ENCODE measurements at regions not wholly inside any gene's neighbourhood (a gene's known extent, or its start where the extent isn't known, plus 50 kb on each side); places are given as distances from the start of the nearest gene placed in this dataset.

- TF ChIP-seq CTCF (conservative IDR thresholded peaks at IDR 0.05; ENCODE audit: low read depth, low read length) (no peak), EZH2 (IDR thresholded peaks at IDR 0.05; ENCODE audit: low read length, unreplicated experiment) (no peak)
These were observed 2053.6 kb upstream of the PRR20A start for GRCh38 chr13:55087085-55087484.

All from PC-3 (cell line).